ENCODE measurements at regions not wholly inside any gene's neighbourhood (a gene's known extent, or its start where the extent isn't known, plus 50 kb on each side); places are given as distances from the start of the nearest gene placed in this dataset.
"Not testable (repeated sequence)": the region's sequence is repeated elsewhere in the genome, so short reads cannot be mapped to it uniquely, and the experiment has no call there.

GRCh38 chr6:8164281-8164680 lies 61.9 kb upstream of the EEF1E1 start:
- H3K4me3 Mint-ChIP-seq; POLR2A ChIA-PET; H3K4me1 ChIP-seq (ENCODE audit: control insufficient read depth in 2 of 2, insufficient read depth in 2 of 2, low read length in 2 of 2); H3K27me3 ChIP-seq (ENCODE audit: control insufficient read depth in 2 of 2, insufficient read depth in 2 of 2, low read length in 2 of 2); ATAC-seq; DNase-seq; H3K27ac ChIP-seq (ENCODE audit: low read depth, low read length); H3K9me3 ChIP-seq (ENCODE audit: control insufficient read depth in 2 of 3, low read length in 3 of 3); intact Hi-C loops (cut with micrococcal nuclease); H3K9me3 Mint-ChIP-seq; H3K36me3 ChIP-seq (ENCODE audit: control insufficient read depth in 2 of 3, insufficient read depth in 3 of 3, low read length in 3 of 3); H3K4me1 Mint-ChIP-seq; H3K4me3 ChIP-seq (ENCODE audit: low read length); H3K36me3 Mint-ChIP-seq; H3K27ac Mint-ChIP-seq: not testable (repeated sequence)
- H3K27me3 Mint-ChIP-seq, result peaks cover 0 to 20% (median 10%) of the 10 kb centered on the region in 5 donors
- CTCF ChIA-PET, result interaction anchor here (0.5 kb wide), 1 partner anchor 25 kb away, joined by 3 read pairs; no protein-coding TSS in a partner anchor

- H3K36me3 ChIP-seq (ENCODE audit: control insufficient read depth in 2 of 3, insufficient read depth in 3 of 3, low read length in 3 of 3), result no peaks in the 10 kb centered on the region
- no peaks in the 10 kb centered on the region for H3K9me3 ChIP-seq (ENCODE audit: control insufficient read depth in 2 of 3, low read length in 3 of 3)
- H3K36me3 Mint-ChIP-seq, result no peaks in the 10 kb centered on the region
- ChIA-PET POLR2A (no interaction called here), CTCF (no interaction called here)
- H3K4me1 ChIP-seq (ENCODE audit: control insufficient read depth in 2 of 2, insufficient read depth in 2 of 2, low read length in 2 of 2), result no peaks in the 10 kb centered on the region
- ATAC-seq (no peak), DNase-seq (no peak)
- no peaks in the 10 kb centered on the region for H3K4me1 Mint-ChIP-seq
- no peak overlapping the region for H3K4me3 ChIP-seq (ENCODE audit: low read length)
- intact Hi-C loops (cut with micrococcal nuclease), result no loop called here
- H3K27ac ChIP-seq (ENCODE audit: low read depth, low read length), result no peak overlapping the region
- peaks cover 7 to 23% (median 9%) of the 10 kb centered on the region in 5 donors for H3K27me3 Mint-ChIP-seq
- no peak overlapping the region for H3K4me3 Mint-ChIP-seq
- no peaks in the 10 kb centered on the region for H3K27me3 ChIP-seq (ENCODE audit: control insufficient read depth in 2 of 2, insufficient read depth in 2 of 2, low read length in 2 of 2)
- H3K9me3 Mint-ChIP-seq, result peaks cover 0 to 6% (median 3%) of the 10 kb centered on the region in 11 donors
- H3K27ac Mint-ChIP-seq, result no peak overlapping the region
Measured at GRCh38 chr6:8159966-8160365, 57.6 kb upstream of the EEF1E1 start.

- ATAC-seq, result no peak
- H3K4me1 ChIP-seq (ENCODE audit: control insufficient read depth in 2 of 2, insufficient read depth in 2 of 2, low read length in 2 of 2), result no peaks in the 10 kb centered on the region
- H3K27ac ChIP-seq (ENCODE audit: low read depth, low read length), result no peak overlapping the region
- Mint-ChIP-seq H3K36me3 (no peaks in the 10 kb centered on the region), H3K27me3 (peaks cover 10 to 32% (median 14%) of the 10 kb centered on the region in 5 donors), H3K9me3 (peaks cover 0 to 6% (median 3%) of the 10 kb centered on the region in 11 donors), H3K27ac (no peak overlapping the region), H3K4me3 (no peak overlapping the region), H3K4me1 (no peaks in the 10 kb centered on the region)
- CTCF ChIA-PET, result no interaction called here
- no peaks in the 10 kb centered on the region for H3K36me3 ChIP-seq (ENCODE audit: control insufficient read depth in 2 of 3, insufficient read depth in 3 of 3, low read length in 3 of 3)
- H3K27me3 ChIP-seq (ENCODE audit: control insufficient read depth in 2 of 2, insufficient read depth in 2 of 2, low read length in 2 of 2), result no peaks in the 10 kb centered on the region
- no peak for DNase-seq
- no peaks in the 10 kb centered on the region for H3K9me3 ChIP-seq (ENCODE audit: control insufficient read depth in 2 of 3, low read length in 3 of 3)
- intact Hi-C loops (cut with micrococcal nuclease), result loop anchor here in 1 of 2 donors (2.0 kb wide), 1 partner anchor 29 kb away; no protein-coding TSS in a partner anchor
- POLR2A ChIA-PET, result no interaction called here
- H3K4me3 ChIP-seq (ENCODE audit: low read length), result no peak overlapping the region
Measured at GRCh38 chr6:8157839-8158238, 55.5 kb upstream of the EEF1E1 start.

GRCh38 chr6:8155259-8156012 lies 53.1 kb upstream of the EEF1E1 start:
- H3K9me3 Mint-ChIP-seq, result no peaks in the 10 kb centered on the region
- Histone ChIP-seq H3K4me3 (ENCODE audit: low read length) (no peak overlapping the region), H3K36me3 (ENCODE audit: control insufficient read depth in 2 of 3, insufficient read depth in 3 of 3, low read length in 3 of 3) (no peaks in the 10 kb centered on the region), H3K9me3 (ENCODE audit: control insufficient read depth in 2 of 3, low read length in 3 of 3) (no peaks in the 10 kb centered on the region), H3K27ac (ENCODE audit: low read depth, low read length) (no peak overlapping the region), H3K27me3 (ENCODE audit: control insufficient read depth in 2 of 2, insufficient read depth in 2 of 2, low read length in 2 of 2) (no peaks in the 10 kb centered on the region), H3K4me1 (ENCODE audit: control insufficient read depth in 2 of 2, insufficient read depth in 2 of 2, low read length in 2 of 2) (no peaks in the 10 kb centered on the region)
- intact Hi-C loops (cut with micrococcal nuclease), result loop anchor here in 1 of 2 donors (2.0 kb wide), 1 partner anchor 31 kb away; no protein-coding TSS in a partner anchor
- no peaks in the 10 kb centered on the region for H3K36me3 Mint-ChIP-seq
- H3K27ac Mint-ChIP-seq, result no peak overlapping the region
- ATAC-seq (no peak), DNase-seq (no peak)
- peaks cover 5 to 26% (median 16%) of the 10 kb centered on the region in 5 donors for H3K27me3 Mint-ChIP-seq
- H3K4me1 Mint-ChIP-seq, result no peaks in the 10 kb centered on the region
- no peak overlapping the region for H3K4me3 Mint-ChIP-seq
- ChIA-PET POLR2A (no interaction called here), CTCF (interaction anchor here (0.8 kb wide), 1 partner anchor 25 kb away, joined by 4 read pairs; no protein-coding TSS in a partner anchor)
